Thymus (tissue), 11 donors: ENCODE measurements at regions not wholly inside any gene's neighbourhood (a gene's known extent, or its start where the extent isn't known, plus 50 kb on each side); places are given as distances from the start of the nearest gene placed in this dataset.
"Not testable (repeated sequence)": the region's sequence is repeated elsewhere in the genome, so short reads cannot be mapped to it uniquely, and the experiment has no call there.

ENCODE experiments used
- DNase-seq, 9 donors: peaks; one replicate each; pipeline ENCODE4 v3.0.0-alpha.2; 2013; ENCODE audit warnings: low spot score in 9 of 9, low read depth in 6 of 9, missing footprints in 1 of 9
- H3K27ac ChIP-seq, 2 donors: one replicate each; pipeline ENCODE4 v1.5.1; 2013; ENCODE audit warnings: control low read depth in 1 of 2, low read depth in 1 of 2, low read length in 1 of 2, mild to moderate bottlenecking in 1 of 2, moderate library complexity in 1 of 2
- H3K27me3 ChIP-seq, 2 donors: one replicate each; pipeline ENCODE4 v1.5.1; 2013; ENCODE audit warnings: low read length in 1 of 2; ENCODE audit not compliant: control insufficient read depth in 2 of 2, insufficient read depth in 1 of 2
- H3K36me3 ChIP-seq, 2 donors: one replicate each; pipeline ENCODE4 v1.5.1; 2013; ENCODE audit warnings: low read length in 1 of 2, mild to moderate bottlenecking in 1 of 2, moderate library complexity in 1 of 2; ENCODE audit not compliant: control insufficient read depth in 2 of 2, insufficient read depth in 2 of 2
- H3K4me1 ChIP-seq, 2 donors: one replicate each; pipeline ENCODE4 v1.5.1; 2013; ENCODE audit warnings: low read length in 2 of 2; ENCODE audit not compliant: control insufficient read depth in 2 of 2, insufficient read depth in 2 of 2
- H3K4me3 ChIP-seq, 2 donors: one replicate each; pipeline ENCODE4 v1.5.1; 2013; ENCODE audit warnings: low read length in 2 of 2, control low read depth in 1 of 2, mild to moderate bottlenecking in 1 of 2
- H3K9me3 ChIP-seq, 2 donors: one replicate each; pipeline ENCODE4 v1.5.1; 2013; ENCODE audit warnings: low read length in 1 of 2, mild to moderate bottlenecking in 1 of 2; ENCODE audit not compliant: control insufficient read depth in 2 of 2, insufficient read depth in 1 of 2
- whole genome bisulfite sequencing: extraction: QIAGEN DNeasy Blood & Tissue Kit; methylation state at CpG from one replicate; pipeline ENCODE4 v1.1.7; 2013; 5-methylcytosine and 5-hydroxymethylcytosine counted together
- donor health status: healthy.

DNA sequence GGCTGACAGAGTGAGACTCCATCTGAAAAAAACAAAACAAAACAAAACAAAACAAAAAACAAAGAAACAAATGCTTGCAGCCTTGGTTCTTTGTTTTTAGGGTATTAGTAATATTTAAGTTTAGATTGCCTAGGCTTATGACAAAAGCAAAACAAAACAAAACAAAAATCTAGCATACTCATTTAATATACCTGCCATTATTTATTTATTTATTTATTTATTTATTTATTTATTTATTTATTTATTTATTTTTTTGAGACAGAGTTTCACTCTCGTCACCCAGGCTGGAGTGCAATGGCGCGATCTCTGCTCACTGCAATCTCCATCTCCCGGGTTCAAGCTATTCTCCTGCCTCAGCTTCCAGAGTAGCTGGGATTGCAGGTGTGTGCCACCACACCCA lies 179.7 kb upstream of the COL3A1 start:
- not testable (repeated sequence) for DNase-seq, H3K4me3 ChIP-seq, H3K27ac ChIP-seq, H3K9me3 ChIP-seq, H3K36me3 ChIP-seq, H3K4me1 ChIP-seq, H3K27me3 ChIP-seq
- WGBS = 97% methylated on average over 4 of the region's 4 CpGs

DNA sequence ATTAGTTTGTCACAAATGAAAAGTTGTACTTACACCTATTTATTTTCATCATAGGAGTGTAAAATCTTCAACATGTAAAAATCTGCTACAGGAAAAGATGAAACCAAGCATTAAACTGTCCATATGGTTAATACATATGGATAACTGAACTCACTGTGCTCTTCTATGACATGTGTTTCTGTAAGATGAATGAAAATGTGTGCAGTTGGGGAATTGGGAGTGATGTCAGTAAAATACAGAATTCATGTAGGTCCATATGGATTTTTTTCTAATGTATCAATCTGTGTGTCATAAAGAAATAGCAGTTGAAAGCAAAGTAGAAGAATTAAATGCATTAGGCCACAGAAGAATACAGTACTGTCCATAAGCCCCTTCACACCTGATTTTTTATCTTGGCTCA lies 178.4 kb upstream of the COL3A1 start:
- H3K4me3 ChIP-seq = no peak overlapping the region
- no peak for DNase-seq
- H3K9me3 ChIP-seq = no peaks in the 10 kb centered on the region
- no peak overlapping the region for H3K27ac ChIP-seq
- no peaks in the 10 kb centered on the region for H3K4me1 ChIP-seq
- no peaks in the 10 kb centered on the region for H3K27me3 ChIP-seq
- H3K36me3 ChIP-seq = no peaks in the 10 kb centered on the region

DNA sequence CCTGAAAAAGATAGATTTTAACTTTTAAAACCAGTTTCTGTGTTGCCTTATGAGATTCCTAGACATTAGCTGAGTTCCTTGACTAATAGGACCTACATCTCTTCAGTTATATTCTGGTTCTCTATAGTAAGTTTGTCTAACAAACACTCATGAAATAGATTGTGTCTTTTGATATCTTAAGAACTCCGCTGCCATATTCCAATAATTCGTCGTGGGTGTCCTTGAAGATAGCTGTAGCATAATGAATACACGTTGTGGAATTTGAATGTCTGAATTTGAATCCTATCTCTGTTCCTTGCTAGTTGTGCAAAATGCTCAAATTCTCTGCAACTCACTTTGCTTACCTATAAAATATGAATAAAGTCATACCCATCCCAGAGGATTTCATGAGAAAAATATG lies 176.8 kb upstream of the COL3A1 start:
- H3K36me3 ChIP-seq = no peaks in the 10 kb centered on the region
- H3K27ac ChIP-seq = no peak overlapping the region
- DNase-seq = no peak
- H3K4me1 ChIP-seq = no peaks in the 10 kb centered on the region
- 82% methylated on average over 4 of the region's 4 CpGs for WGBS
- H3K27me3 ChIP-seq = no peaks in the 10 kb centered on the region
- no peak overlapping the region for H3K4me3 ChIP-seq
- no peaks in the 10 kb centered on the region for H3K9me3 ChIP-seq

DNA sequence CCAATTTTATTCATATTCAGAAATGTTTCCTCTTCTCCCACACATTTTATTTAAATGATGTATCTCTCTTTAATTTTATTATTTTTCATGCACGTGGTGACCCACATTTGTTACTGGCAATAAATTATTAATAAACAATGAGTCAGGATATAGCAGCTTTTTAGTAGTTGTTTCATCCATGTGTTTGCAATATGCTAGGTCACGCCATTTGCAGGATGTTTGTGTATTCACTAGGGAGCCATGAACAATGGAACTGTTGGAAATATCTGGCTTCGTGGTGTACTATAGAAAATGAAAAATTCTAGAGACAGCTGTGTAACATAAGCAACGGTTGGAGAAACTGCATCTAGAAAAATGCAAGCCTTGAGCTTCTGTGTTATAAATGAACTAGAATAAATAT lies 176.0 kb upstream of the COL3A1 start:
- H3K4me3 ChIP-seq = no peak overlapping the region
- H3K27me3 ChIP-seq = no peaks in the 10 kb centered on the region
- H3K4me1 ChIP-seq = no peaks in the 10 kb centered on the region
- WGBS = 75% methylated on average over 4 of the region's 4 CpGs
- no peak for DNase-seq
- H3K9me3 ChIP-seq = no peaks in the 10 kb centered on the region
- H3K36me3 ChIP-seq = no peaks in the 10 kb centered on the region
- no peak overlapping the region for H3K27ac ChIP-seq

DNA sequence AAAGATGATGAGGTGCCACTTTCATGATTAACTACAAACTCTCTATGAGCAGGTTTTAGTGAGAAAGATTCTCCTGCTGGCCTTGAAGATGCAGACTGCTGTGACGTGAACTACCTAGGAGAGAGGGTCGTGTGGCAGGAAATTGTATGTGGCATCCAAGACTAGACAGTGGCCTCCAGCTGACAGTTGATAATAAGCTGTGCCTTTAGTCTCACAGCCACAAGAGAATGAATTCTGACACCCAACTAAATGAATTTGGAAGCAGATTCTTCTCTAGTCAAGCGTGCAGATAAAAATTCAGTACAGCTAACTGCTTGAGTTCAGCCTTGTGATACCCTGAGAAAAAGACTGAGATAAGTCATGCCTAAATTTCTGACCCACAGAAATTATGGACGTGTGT lies 169.0 kb upstream of the COL3A1 start:
- Histone ChIP-seq H3K36me3 (no peaks in the 10 kb centered on the region), H3K4me3 (no peak overlapping the region), H3K4me1 (no peaks in the 10 kb centered on the region), H3K27me3 (no peaks in the 10 kb centered on the region), H3K9me3 (no peaks in the 10 kb centered on the region), H3K27ac (no peak overlapping the region)
- DNase-seq = no peak
- WGBS = 82% methylated on average over 4 of the region's 4 CpGs

DNA sequence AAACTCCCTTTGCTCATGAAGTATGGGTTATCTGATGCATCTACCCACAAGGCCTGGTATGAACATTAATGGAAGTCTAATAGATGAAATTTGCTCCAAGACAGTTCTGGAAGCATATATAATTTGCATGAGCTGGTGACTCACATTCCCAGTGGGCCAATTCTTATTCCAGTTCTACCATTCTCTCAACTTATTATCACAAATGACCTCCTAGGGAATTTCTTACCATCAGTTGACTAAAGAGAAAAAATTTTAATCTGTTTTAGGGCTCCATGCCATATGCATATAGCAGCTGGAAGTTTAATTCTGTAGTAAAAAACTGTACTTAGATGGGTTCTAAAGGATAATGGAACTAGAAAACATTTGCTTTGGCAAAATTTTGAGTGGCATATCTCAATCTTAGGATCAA lies 165.2 kb upstream of the COL3A1 start:
- Histone ChIP-seq H3K4me1 (no peaks in the 10 kb centered on the region), H3K4me3 (no peak overlapping the region), H3K9me3 (no peaks in the 10 kb centered on the region), H3K27me3 (no peaks in the 10 kb centered on the region), H3K36me3 (no peaks in the 10 kb centered on the region), H3K27ac (no peak overlapping the region)
- DNase-seq = no peak

DNA sequence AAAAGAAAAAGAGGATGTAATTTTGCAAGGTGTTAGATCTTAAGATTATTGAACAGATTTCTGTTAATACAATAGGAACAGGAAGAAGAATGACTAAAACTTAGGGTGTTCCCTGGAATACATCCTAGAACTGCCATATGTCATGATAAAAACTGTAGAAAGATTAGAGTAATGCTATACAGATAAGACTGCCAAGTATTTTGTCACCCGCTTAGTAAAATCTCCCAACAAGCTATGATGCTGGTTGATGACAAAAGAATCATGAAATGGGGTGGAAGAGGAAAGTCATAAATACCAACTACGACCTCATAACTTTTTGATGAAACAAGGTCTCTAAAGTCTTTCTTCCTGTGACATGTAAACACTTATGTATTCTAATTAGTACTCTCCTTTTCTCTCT lies 163.6 kb upstream of the COL3A1 start:
- H3K4me1 ChIP-seq = no peaks in the 10 kb centered on the region
- H3K27me3 ChIP-seq = no peaks in the 10 kb centered on the region
- no peak overlapping the region for H3K4me3 ChIP-seq
- H3K36me3 ChIP-seq = no peaks in the 10 kb centered on the region
- 93% methylated on average over 2 of the region's 2 CpGs for whole genome bisulfite sequencing
- no peak overlapping the region for H3K27ac ChIP-seq
- H3K9me3 ChIP-seq = no peaks in the 10 kb centered on the region
- no peak for DNase-seq

DNA sequence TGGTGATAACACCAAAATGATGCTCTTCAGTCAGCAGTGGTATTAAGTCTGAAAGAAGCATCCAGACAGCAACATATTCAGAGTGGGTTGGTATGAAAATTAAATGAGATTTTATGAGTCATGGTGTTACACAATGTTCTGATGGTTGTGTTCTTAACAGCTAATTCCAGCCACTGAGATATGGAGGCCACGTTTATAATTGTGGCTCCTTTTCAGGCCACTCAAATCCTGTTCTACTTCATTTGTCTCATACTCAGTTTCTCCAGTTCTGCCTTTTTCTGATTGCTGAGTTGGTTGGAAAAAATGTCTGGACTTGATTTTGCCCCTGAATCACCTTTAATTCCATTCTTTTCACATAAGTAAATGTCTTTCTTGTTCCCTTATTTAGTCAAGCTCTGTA lies 162.7 kb upstream of the COL3A1 start:
- Histone ChIP-seq H3K4me3 (no peak overlapping the region), H3K36me3 (no peaks in the 10 kb centered on the region), H3K4me1 (no peaks in the 10 kb centered on the region), H3K9me3 (no peaks in the 10 kb centered on the region), H3K27ac (no peak overlapping the region), H3K27me3 (no peaks in the 10 kb centered on the region)
- WGBS = 88% methylated on average over 1 of the region's 1 CpG
- no peak for DNase-seq

DNA sequence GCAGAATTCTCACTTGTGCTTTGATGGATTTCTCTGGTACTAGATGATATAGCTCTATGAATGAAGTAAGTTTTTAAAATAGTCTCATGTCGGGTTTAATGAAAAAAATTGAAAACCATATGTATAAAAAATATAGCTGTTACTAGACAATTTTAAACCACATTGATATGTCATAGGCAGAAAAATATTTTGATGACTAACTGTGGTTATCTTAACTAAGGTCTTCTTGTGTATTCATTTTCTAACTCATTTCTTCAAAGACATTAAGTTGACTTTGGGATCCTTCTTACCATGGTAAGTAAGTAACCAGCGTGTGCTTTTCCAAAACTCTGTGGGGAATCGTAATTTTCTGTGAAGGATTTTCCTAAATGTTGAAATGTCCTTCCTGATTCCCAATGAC lies 160.9 kb upstream of the COL3A1 start:
- 92% methylated on average over 3 of the region's 3 CpGs for WGBS
- no peaks in the 10 kb centered on the region for H3K9me3 ChIP-seq
- no peak overlapping the region for H3K27ac ChIP-seq
- no peaks in the 10 kb centered on the region for H3K27me3 ChIP-seq
- H3K4me1 ChIP-seq = no peaks in the 10 kb centered on the region
- no peaks in the 10 kb centered on the region for H3K36me3 ChIP-seq
- no peak overlapping the region for H3K4me3 ChIP-seq
- DNase-seq = no peak

DNA sequence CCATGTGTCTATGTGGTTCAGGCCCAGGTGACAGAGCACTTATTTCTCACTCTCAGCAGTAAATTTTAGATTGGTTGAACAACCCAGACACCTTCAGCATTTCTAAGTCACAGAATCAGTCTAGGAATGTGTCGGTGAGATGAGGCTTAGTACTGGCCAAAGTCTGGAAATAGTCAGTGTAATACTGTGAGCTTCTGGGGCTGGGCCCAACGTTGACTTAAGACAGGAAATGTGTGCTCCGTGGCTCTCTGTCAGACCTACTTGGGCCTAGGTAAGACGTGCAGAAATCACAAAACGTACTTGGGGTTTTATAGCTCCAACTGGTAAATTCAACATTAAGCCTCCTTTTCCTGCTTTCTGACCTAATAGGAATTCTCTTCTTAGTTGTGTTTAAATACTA lies 160.3 kb upstream of the COL3A1 start:
- Histone ChIP-seq H3K4me1 (no peaks in the 10 kb centered on the region), H3K4me3 (no peak overlapping the region), H3K27ac (no peak overlapping the region), H3K9me3 (no peaks in the 10 kb centered on the region), H3K27me3 (no peaks in the 10 kb centered on the region), H3K36me3 (no peaks in the 10 kb centered on the region)
- WGBS = 80% methylated on average over 5 of the region's 5 CpGs
- no peak for DNase-seq
